ENCODE measurements at regions not wholly inside any gene's neighbourhood (a gene's known extent, or its start where the extent isn't known, plus 50 kb on each side); places are given as distances from the start of the nearest gene placed in this dataset.

DNA sequence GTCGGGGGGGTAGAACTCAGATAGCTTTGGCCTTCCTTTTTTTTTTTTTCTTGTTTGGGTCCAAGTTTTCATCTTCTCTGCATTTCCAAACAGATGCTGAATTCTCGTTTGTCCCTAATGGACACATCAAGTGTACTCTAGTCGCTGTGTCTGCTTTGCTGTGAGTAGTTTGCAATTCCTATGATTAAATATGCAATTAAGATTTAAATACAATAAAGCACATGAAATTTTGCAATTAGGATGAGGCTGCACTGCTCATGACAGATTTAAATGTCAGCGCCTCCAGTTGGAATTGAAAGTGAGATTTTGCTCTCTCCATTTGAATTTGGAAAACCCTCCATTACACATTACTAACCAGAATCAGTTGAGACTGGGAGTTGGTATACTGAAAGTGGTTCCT lies 70.4 kb downstream of the PFDN4 start:
- Histone ChIP-seq H3K36me3 (ENCODE audit: control insufficient read depth in 4 of 4, insufficient read depth in 4 of 4, low read length in 4 of 4) (no peaks in the 10 kb centered on the region), H3K27me3 (ENCODE audit: control insufficient read depth in 3 of 3, insufficient read depth in 3 of 3, low read length in 2 of 3) (no peaks in the 10 kb centered on the region), H3K4me1 (ENCODE audit: control insufficient read depth in 5 of 5, insufficient read depth in 5 of 5, low read length in 5 of 5) (no peaks in the 10 kb centered on the region), H3K9ac (ENCODE audit: insufficient read depth in 1 of 2, low read length in 2 of 2) (no peak overlapping the region), H3K9me3 (ENCODE audit: control insufficient read depth in 4 of 4, insufficient read depth in 3 of 4, low read length in 3 of 4) (no peaks in the 10 kb centered on the region), H3K4me3 (no peak overlapping the region), H3K27ac (ENCODE audit: low read depth in 1 of 2, low read length in 1 of 2) (no peak overlapping the region)
- no peak for ATAC-seq (ENCODE audit: insufficient read depth, low FRiP score)
- no peak for DNase-seq
- TF ChIP-seq, protein P1, sequence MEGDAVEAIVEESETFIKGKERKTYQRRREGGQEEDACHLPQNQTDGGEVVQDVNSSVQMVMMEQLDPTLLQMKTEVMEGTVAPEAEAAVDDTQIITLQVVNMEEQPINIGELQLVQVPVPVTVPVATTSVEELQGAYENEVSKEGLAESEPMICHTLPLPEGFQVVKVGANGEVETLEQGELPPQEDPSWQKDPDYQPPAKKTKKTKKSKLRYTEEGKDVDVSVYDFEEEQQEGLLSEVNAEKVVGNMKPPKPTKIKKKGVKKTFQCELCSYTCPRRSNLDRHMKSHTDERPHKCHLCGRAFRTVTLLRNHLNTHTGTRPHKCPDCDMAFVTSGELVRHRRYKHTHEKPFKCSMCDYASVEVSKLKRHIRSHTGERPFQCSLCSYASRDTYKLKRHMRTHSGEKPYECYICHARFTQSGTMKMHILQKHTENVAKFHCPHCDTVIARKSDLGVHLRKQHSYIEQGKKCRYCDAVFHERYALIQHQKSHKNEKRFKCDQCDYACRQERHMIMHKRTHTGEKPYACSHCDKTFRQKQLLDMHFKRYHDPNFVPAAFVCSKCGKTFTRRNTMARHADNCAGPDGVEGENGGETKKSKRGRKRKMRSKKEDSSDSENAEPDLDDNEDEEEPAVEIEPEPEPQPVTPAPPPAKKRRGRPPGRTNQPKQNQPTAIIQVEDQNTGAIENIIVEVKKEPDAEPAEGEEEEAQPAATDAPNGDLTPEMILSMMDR (IDR thresholded peaks at IDR 0.05; ENCODE audit: control extremely low read depth, extremely low read depth) = no peak
- WGBS, 2 donors = 78 to 90% methylated on average over 4 of the region's 4 CpGs

DNA sequence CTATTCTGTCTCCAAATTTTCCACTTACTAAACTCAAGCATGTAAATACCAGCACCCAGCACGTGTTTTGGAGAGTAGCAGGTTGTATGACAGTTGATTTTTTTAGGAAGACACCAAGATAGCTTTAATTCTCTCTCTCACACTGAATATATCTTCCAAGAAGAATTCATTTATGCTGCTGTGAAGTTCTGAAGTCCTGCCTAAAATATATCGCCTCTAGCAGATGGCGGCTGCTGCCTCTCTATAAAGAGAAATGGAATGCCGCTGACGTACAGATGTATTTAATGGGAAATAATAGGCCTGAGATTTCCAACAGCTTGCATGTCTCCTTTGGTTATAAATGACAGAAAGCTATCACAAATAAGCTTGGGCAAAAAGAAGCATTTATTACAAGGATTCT lies 74.7 kb downstream of the PFDN4 start:
- Histone ChIP-seq H3K9ac (ENCODE audit: insufficient read depth in 1 of 2, low read length in 2 of 2) (no peak overlapping the region), H3K27ac (ENCODE audit: low read depth in 1 of 2, low read length in 1 of 2) (no peak overlapping the region), H3K4me3 (no peak overlapping the region), H3K36me3 (ENCODE audit: control insufficient read depth in 4 of 4, insufficient read depth in 4 of 4, low read length in 4 of 4) (no peaks in the 10 kb centered on the region), H3K9me3 (ENCODE audit: control insufficient read depth in 4 of 4, insufficient read depth in 3 of 4, low read length in 3 of 4) (peaks cover 0 to 2% (median 0%) of the 10 kb centered on the region in 4 donors), H3K27me3 (ENCODE audit: control insufficient read depth in 3 of 3, insufficient read depth in 3 of 3, low read length in 2 of 3) (no peaks in the 10 kb centered on the region), H3K4me1 (ENCODE audit: control insufficient read depth in 5 of 5, insufficient read depth in 5 of 5, low read length in 5 of 5) (no peaks in the 10 kb centered on the region)
- WGBS, 2 donors = 86 to 87% methylated on average over 5 of the region's 5 CpGs
- TF ChIP-seq, protein P1 (IDR thresholded peaks at IDR 0.05; ENCODE audit: control extremely low read depth, extremely low read depth) = no peak
- DNase-seq = no peak
- ATAC-seq (ENCODE audit: insufficient read depth, low FRiP score) = no peak

DNA sequence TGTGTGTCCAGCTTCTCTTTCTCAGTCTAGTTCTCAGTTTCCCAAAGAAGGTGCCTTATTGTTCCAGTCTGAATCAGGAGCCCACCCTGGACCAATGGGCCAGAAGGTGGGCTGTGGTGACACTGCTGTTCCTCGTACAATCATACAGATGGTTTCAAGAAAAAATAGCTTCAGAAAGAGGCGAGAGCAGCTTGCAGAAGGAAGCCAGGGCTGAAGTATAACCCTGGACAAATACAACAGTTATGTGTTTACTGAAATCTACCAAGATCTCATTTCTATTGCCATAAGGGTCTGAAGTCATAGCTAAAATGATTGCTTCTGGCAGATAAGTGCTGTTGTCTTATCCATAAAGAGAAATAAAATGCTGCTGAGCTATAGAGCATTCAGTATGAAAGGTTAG lies 75.4 kb downstream of the PFDN4 start:
- no peaks in the 10 kb centered on the region for H3K27me3 ChIP-seq (ENCODE audit: control insufficient read depth in 3 of 3, insufficient read depth in 3 of 3, low read length in 2 of 3)
- ATAC-seq (ENCODE audit: insufficient read depth, low FRiP score) (no peak), DNase-seq (no peak)
- peaks cover 0 to 2% (median 0%) of the 10 kb centered on the region in 4 donors for H3K9me3 ChIP-seq (ENCODE audit: control insufficient read depth in 4 of 4, insufficient read depth in 3 of 4, low read length in 3 of 4)
- H3K9ac ChIP-seq (ENCODE audit: insufficient read depth in 1 of 2, low read length in 2 of 2) = no peak overlapping the region
- H3K4me3 ChIP-seq = no peak overlapping the region
- no peak overlapping the region for H3K27ac ChIP-seq (ENCODE audit: low read depth in 1 of 2, low read length in 1 of 2)
- no peaks in the 10 kb centered on the region for H3K36me3 ChIP-seq (ENCODE audit: control insufficient read depth in 4 of 4, insufficient read depth in 4 of 4, low read length in 4 of 4)
- no peaks in the 10 kb centered on the region for H3K4me1 ChIP-seq (ENCODE audit: control insufficient read depth in 5 of 5, insufficient read depth in 5 of 5, low read length in 5 of 5)
- WGBS, 2 donors = 81 to 91% methylated on average over 2 of the region's 2 CpGs
- TF ChIP-seq, protein P1 (IDR thresholded peaks at IDR 0.05; ENCODE audit: control extremely low read depth, extremely low read depth) = no peak
